HG03103 (cell line): ENCODE measurements at regions not wholly inside any gene's neighbourhood (a gene's known extent, or its start where the extent isn't known, plus 50 kb on each side); places are given as distances from the start of the nearest gene placed in this dataset.
A peak's percentile ranks its signal among the peaks of the same experiment; 100 is the strongest.

Experiments
- ATAC-seq: cut with Tn5 transposase; IDR thresholded peaks from one replicate; pipeline ENCODE4 v1.9.1; 2021; ENCODE audit warnings: low read depth; ENCODE audit not compliant: unreplicated experiment

- ATAC-seq, result peak; percentile 62
These were observed 210.6 kb downstream of the AUH start for GRCh38 chr9:91150998-91151717.

GRCh38 chr9:91151718-91152095 is 210.0 kb downstream of the AUH start:
- no peak for ATAC-seq

GRCh38 chr9:91154686-91155085 is 207.0 kb downstream of the AUH start:
- no peak for ATAC-seq

DNA sequence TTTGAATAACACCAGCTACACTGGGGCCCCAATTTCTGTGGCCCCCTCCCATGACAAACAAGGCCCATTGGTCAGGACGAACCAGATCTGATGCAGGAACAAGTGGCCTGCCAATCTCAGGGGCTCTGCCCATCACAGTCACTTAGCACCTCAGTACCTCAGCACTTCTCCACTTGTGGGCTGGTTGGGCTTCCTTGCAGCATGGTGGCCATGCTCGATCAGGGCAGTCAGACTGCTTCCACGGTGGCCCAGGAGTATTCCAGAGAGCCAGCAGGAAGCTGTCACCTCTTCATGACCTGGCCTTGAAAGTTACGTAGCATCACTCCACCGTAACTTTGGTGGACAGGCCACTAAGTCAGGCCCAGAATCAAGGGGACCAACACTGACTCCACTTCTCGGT is 206.5 kb downstream of the AUH start:
- no peak for ATAC-seq

DNA sequence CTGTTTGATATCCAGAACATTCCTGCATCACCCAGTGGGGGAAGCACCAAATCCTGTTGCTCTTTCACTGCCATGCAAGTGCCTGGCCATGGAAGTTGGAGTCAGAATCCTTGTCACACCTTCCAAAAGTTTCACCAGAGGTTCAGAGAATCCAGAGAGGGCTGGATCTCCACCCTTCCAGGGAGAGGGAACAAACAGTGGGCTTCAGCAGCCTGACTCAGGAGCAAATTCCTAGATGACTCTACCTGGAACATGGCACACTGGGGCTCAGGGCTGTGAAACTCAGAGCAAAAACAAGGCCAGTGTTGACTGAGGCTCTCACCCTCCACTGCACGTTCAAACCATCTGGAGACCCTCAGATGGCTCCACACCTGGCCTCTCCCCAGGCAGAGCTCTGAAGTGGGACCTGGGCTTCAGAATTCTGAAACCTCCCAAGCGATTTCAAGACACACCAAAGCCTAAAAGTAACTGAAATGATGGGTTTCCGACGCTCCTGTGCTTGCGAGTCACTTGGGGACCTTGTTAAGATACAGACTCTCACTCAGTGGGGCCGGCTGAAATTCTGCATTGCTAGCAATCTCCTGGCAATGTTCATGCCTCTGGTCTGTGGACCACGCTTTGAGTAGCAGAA is 205.9 kb downstream of the AUH start:
- no peak for ATAC-seq

DNA sequence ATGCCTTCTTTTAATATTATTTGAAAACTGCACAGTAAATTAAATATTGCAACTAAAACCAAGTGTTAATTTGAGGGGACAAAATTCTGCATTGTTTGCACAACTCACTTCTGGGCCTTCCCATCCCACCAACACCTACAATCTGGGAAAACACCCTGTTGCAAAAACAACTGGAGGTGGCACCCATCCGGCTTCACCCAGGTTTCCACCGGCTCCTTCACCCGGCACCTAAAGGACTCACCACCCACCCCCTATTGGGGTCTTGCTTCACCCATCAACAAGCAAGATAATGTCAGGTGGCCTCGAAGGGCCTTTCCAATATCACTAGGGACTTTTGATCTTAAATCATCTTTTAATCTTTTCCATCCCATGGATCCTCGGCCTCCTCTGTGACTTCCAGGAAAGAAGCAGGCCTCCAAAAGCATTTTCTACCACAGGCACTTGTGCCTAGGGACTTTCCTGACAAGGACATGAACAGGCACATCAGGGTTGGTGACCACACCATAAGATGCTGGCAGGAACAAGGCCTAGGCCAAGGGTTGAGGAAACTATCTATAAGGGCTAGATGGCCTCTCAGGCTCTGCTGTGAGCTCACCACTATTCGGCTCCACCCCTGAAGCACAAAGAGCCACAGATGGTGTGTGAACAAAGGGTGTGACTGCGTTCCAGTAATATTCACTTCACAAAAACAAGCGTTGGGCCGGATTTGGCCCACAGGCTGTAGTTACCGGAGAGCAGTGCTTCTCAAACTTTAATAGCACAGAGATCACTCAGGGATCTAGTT is 205.1 kb downstream of the AUH start:
- ATAC-seq, result no peak

- ATAC-seq, result no peak
These were observed 203.8 kb downstream of the AUH start for GRCh38 chr9:91157883-91158282.

DNA sequence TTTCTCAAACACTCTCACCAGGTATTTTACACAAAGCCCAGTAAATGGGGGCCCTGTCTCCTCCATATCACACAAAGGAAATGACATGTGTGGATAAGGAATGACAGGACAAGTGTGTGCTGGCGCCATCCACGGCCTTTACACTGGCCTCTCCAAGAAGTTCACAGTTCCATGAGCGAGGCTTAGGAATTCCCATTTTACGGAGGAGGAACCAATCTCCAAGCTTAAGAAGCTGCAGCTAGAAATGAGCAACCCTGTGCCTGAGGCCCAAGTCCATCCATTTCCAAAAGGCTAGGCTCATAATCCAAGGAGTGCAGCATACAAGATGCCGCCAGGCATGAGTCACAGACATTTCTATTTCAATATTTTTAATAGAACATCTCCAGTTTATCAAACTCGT is 203.4 kb downstream of the AUH start:
- no peak for ATAC-seq

DNA sequence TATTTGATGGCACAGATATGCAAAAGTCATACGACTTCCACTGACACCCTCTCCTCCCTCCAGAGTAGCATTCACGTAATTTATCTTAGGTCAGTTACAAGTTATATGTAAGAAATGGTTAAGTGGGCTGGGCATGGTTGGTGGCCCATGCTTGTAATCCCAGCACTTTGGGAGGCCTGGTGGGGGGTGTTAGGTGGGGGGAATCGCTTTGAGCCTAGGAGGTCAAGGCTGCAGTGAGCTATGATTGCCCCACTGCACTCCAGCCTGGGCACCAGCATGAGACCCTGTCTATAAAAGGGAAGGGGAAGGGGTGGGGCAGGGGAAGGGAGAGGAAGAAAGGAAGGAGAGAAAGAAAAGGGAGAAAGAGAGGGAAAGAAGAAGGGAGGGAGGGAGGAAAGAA is 202.8 kb downstream of the AUH start:
- no peak for ATAC-seq

DNA sequence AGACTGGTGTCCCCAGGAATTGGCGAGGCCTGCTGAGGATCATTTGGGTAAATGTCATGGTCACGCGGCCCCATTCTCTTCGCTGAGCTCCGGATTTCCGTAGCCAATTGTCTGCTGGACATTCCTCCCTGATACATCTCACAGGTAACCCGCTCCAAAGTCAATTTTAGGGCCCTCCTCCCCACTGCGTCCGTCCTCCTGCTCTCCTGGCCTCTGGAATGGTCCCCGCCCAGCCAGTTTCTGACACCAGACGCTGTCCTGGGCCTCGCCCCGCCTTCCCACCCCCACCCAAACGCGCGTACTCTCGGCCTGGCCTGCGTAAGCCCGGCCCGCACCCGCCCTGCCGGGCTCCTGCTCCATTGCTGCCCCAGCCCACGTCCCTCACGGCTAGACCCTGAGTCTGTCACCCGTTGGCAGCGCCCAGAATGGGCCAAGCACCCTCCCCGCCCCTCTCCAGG is 202.0 kb downstream of the AUH start:
- no peak for ATAC-seq

- no peak for ATAC-seq
These were observed 201.5 kb downstream of the AUH start for GRCh38 chr9:91160181-91160580.

- no peak for ATAC-seq
These were observed 200.9 kb downstream of the AUH start for GRCh38 chr9:91160599-91161464.

DNA sequence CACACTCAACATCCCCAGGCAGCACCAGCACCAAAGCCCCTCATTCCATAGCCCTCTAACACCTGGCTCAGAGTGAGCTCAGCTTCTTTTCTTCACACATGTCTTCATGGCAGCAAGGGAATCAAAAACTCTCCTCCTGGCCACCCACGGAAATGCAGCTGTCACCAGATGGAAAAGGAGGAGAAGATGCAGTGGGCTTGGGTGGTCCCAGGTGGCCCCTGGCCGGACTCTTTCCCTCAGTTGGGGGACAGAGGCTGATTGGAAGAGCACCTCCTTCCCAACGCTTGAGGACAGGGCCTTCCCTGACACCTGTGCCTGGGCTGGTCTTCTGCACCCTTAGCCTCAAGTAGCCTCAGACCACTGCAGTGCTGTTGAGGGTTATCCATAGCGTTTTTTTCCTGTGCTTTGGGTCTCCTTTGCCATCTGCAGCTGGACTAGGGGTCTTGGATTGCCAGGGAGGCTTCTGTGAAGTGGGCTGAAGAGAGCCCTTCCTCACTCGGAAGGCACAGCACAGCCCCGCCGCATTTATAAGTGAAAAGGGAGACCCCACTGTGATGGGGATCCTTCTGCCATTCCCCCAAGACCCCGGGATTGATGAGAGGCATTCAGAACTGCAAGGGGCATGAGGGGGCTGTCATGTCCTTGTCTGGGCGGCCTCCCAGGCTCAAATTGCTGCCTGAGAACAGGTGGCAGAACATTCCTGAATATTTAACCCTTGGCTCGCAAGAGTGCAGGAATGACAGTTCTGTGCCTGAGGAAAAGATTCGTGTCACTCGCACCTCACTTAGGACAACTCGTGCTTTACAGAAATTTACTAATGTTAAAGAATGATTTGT is 200.0 kb downstream of the AUH start:
- ATAC-seq, result no peak

GRCh38 chr9:91162311-91162710 is 199.4 kb downstream of the AUH start:
- ATAC-seq, result no peak

- peak; percentile 50 for ATAC-seq
These were observed 198.8 kb downstream of the AUH start for GRCh38 chr9:91162784-91163443.

GRCh38 chr9:91163444-91163772 is 198.3 kb downstream of the AUH start:
- no peak for ATAC-seq

DNA sequence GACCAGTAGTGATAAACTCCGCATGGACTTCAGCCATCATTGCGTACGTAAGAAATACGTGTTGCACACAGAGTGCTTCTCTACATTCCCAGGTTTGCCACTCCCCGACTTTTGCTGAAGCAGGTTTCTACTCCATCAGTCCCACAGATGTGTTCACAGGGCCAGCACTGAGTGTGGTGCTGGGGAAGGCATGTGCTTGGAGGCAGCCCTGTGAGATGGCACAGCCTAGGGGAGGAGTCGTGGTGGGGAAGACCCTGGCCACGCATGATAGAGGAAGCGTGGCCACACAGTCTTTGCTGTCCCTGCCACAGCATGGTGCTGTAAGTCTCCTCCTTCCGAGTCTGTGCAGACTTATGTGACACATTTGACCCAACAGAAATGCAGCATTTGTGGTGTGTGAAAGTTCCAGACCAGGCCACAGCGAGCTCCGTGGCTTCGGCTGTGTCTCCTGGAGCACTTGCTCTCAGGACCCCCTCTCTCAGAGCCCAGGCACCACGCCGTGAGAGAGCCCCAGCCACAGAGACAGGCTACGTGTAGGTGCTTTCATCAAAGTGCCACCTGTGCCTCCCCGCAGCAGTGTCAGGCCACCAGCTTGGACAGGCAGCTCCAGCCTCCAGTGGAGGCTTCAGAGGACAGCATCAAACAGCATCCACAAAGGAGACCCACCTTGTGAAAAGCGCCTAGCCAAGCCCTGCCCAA is 197.8 kb downstream of the AUH start:
- no peak for ATAC-seq
